CD4-positive, alpha-beta T cell (primary cell): ENCODE measurements at regions not wholly inside any gene's neighbourhood (a gene's known extent, or its start where the extent isn't known, plus 50 kb on each side); places are given as distances from the start of the nearest gene placed in this dataset.

ENCODE experiments used
- ATAC-seq: fragments of 200-7000 bp; cut with Tn5 transposase; one replicate; pipeline ENCODE4 v1.10.0; 2022; ENCODE audit warnings: mild to moderate bottlenecking; ENCODE audit not compliant: poor library complexity
- CTCF ChIA-PET: fragments of 350-600 bp; sonication (Branson Sonifier 250); formaldehyde crosslinking; loops from one replicate; lab custom pipeline; 2021; ENCODE audit warnings: antibody characterized with exemption, inconsistent platforms; lab: Charles Lee
- POLR2A ChIA-PET: fragments of 350-600 bp; sonication (Branson Sonifier 250); formaldehyde crosslinking; loops from one replicate; lab custom pipeline; 2021; ENCODE audit warnings: antibody characterized with exemption, inconsistent platforms; lab: Charles Lee
- DNase-seq, 14 experiments: peaks; one replicate each; pipeline ENCODE4 v3.0.0-alpha.2; 2013 to 2020; ENCODE audit warnings: mixed read lengths in 2 of 14
- H3K27ac ChIP-seq, 2 donors: one replicate each; pipeline versions ENCODE4 v1.5.1 to v1.7.0; 2013; ENCODE audit warnings: low read length in 2 of 2, low read depth in 1 of 2, mild to moderate bottlenecking in 1 of 2
- H3K27me3 ChIP-seq, 2 experiments: 1 replicate in 1 of 2; 2 replicates in 1 of 2; pipeline versions ENCODE4 v1.6.1 to v1.7.0; 2013; ENCODE audit warnings: low read length in 2 of 2, control low read depth in 1 of 2, mild to moderate bottlenecking in 1 of 2, moderate library complexity in 1 of 2; ENCODE audit not compliant: insufficient read depth in 2 of 2, control insufficient read depth in 1 of 2
- H3K36me3 ChIP-seq: one replicate; pipeline ENCODE4 v1.6.1; 2013; ENCODE audit warnings: low read length, control low read depth; ENCODE audit not compliant: insufficient read depth
- H3K4me1 ChIP-seq: one replicate; pipeline ENCODE4 v1.6.1; 2013; ENCODE audit warnings: low read length, control low read depth; ENCODE audit not compliant: insufficient read depth
- H3K4me3 ChIP-seq: one replicate; pipeline ENCODE4 v1.5.1; 2013; ENCODE audit warnings: mild to moderate bottlenecking, low read length, moderate library complexity
- H3K9me3 ChIP-seq, 2 experiments: 1 replicate in 1 of 2; 2 replicates in 1 of 2; pipeline versions ENCODE4 v1.6.1 to v1.7.0; 2013; ENCODE audit warnings: low read length in 2 of 2, mild to moderate bottlenecking in 2 of 2, control low read depth in 1 of 2, moderate library complexity in 1 of 2; ENCODE audit not compliant: control insufficient read depth in 1 of 2, insufficient read depth in 1 of 2
- H3K27ac Mint-ChIP-seq: one replicate; pipeline ENCODE4 v1.8.0; 2020; ENCODE audit warnings: mixed read lengths
- H3K27me3 Mint-ChIP-seq: one replicate; pipeline ENCODE4 v1.8.0; 2021; ENCODE audit warnings: mixed read lengths
- H3K36me3 Mint-ChIP-seq: one replicate; pipeline ENCODE4 v1.8.0; 2021; ENCODE audit warnings: low read depth, mixed read lengths
- H3K4me1 Mint-ChIP-seq: one replicate; pipeline ENCODE4 v1.8.0; 2021; ENCODE audit warnings: low read depth, mixed read lengths
- H3K4me3 Mint-ChIP-seq: one replicate; pipeline ENCODE4 v1.8.0; 2020; ENCODE audit warnings: mild to moderate bottlenecking, mixed read lengths
- H3K9me3 Mint-ChIP-seq: one replicate; pipeline ENCODE4 v1.8.0; 2020; ENCODE audit warnings: mixed read lengths
- intact Hi-C, 2 experiments: fragments of 100-400 bp; cut with DNase I in 1 of 2; cut with micrococcal nuclease in 1 of 2; formaldehyde crosslinking; loops; one replicate each; pipeline versions ENCODE4 v1.15.1 to v1.9.0; 2023 to 2025; cut with DNase I, micrococcal nuclease
- TF ChIP-seq, protein P1 (sequence below): fragments of 200-600 bp; IDR thresholded peaks from one replicate; pipeline ENCODE4 v1.8.0; 2022; ENCODE audit warnings: antibody characterized with exemption, mild to moderate bottlenecking

DNA sequence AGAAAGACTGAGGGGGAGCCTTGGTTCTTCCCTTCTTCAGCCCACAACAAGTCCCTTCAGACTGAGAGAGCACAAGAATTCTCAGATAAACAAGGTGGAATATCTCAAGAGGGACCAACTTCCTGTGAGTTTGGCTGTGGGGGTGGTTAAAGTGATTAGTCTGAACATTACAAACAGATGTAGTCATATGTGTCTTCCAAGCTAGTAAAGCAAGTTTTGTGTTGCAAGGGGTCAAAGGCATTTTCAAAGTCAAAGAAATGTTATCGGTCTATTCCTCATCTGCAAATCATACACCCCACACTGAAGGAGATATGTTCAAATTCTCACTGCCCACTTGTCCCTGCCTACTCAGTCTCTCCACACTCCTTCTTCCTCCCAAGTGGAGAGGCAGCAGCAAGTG is 242.5 kb downstream of the FAM43A start:
- no peak overlapping the region for H3K27ac Mint-ChIP-seq
- no peak for DNase-seq
- Histone ChIP-seq H3K4me1 (no peaks in the 10 kb centered on the region), H3K9me3 (no peaks in the 10 kb centered on the region), H3K27me3 (peaks cover 3 to 4% of the 10 kb centered on the region in 2 experiments), H3K4me3 (no peak overlapping the region), H3K36me3 (no peaks in the 10 kb centered on the region), H3K27ac (no peak overlapping the region)
- intact Hi-C loops = no loop called here
- H3K4me1 Mint-ChIP-seq = no peaks in the 10 kb centered on the region
- CTCF ChIA-PET = no interaction called here
- peaks cover 24% of the 10 kb centered on the region for H3K27me3 Mint-ChIP-seq
- no peak overlapping the region for H3K4me3 Mint-ChIP-seq
- no peak for ATAC-seq
- POLR2A ChIA-PET = no interaction called here
- TF ChIP-seq, protein P1, sequence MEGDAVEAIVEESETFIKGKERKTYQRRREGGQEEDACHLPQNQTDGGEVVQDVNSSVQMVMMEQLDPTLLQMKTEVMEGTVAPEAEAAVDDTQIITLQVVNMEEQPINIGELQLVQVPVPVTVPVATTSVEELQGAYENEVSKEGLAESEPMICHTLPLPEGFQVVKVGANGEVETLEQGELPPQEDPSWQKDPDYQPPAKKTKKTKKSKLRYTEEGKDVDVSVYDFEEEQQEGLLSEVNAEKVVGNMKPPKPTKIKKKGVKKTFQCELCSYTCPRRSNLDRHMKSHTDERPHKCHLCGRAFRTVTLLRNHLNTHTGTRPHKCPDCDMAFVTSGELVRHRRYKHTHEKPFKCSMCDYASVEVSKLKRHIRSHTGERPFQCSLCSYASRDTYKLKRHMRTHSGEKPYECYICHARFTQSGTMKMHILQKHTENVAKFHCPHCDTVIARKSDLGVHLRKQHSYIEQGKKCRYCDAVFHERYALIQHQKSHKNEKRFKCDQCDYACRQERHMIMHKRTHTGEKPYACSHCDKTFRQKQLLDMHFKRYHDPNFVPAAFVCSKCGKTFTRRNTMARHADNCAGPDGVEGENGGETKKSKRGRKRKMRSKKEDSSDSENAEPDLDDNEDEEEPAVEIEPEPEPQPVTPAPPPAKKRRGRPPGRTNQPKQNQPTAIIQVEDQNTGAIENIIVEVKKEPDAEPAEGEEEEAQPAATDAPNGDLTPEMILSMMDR = no peak
- H3K36me3 Mint-ChIP-seq = no peaks in the 10 kb centered on the region
- H3K9me3 Mint-ChIP-seq = no peaks in the 10 kb centered on the region

DNA sequence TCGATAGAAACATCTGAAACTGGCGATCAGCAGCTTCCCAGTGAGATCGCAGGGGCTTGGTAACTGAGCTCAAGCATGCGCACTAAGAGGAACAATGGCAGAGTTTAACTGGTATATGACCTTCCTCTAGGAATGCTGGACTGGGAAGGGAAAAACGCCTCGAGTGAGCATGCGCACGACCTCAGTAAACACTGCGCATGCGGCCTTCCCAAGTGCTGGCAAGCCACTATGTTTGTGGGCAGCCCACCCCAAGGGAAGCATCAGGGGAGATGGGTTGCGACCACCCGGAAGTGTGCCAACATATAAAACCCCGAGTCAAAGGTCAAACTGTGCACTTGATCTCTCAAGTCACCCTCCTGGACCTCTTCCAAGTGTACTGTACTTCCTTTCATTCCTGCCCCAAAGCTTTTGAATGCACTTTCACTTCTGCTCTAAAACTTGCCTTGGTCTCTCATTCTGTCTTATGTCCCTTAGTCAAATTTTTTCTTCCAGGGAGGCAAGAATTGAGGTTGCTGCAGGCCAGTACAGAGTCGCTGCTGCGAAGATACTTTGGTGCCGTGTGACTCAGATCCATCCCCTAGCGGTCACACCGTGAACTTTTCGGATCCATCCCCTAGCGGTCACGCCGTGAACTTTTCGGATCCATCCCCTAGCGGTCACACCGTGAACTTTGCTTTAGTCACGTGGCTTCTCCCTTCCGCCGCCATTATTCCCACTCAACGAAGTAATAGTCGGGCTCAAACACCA is 243.3 kb downstream of the FAM43A start:
- ATAC-seq (no peak), DNase-seq (peak in 3 of 14 experiments; percentile 4 to 27 (median 24))
- Mint-ChIP-seq H3K27ac (no peak overlapping the region), H3K4me1 (no peaks in the 10 kb centered on the region), H3K27me3 (peaks cover 17% of the 10 kb centered on the region), H3K36me3 (no peaks in the 10 kb centered on the region), H3K4me3 (no peak overlapping the region), H3K9me3 (no peaks in the 10 kb centered on the region)
- Histone ChIP-seq H3K27me3 (peaks cover 3 to 4% of the 10 kb centered on the region in 2 experiments), H3K27ac (no peak overlapping the region), H3K4me3 (no peak overlapping the region), H3K36me3 (no peaks in the 10 kb centered on the region), H3K9me3 (no peaks in the 10 kb centered on the region), H3K4me1 (no peaks in the 10 kb centered on the region)
- POLR2A ChIA-PET = no interaction called here
- intact Hi-C loops = no loop called here
- CTCF ChIA-PET = no interaction called here
- TF ChIP-seq, protein P1 = no peak

DNA sequence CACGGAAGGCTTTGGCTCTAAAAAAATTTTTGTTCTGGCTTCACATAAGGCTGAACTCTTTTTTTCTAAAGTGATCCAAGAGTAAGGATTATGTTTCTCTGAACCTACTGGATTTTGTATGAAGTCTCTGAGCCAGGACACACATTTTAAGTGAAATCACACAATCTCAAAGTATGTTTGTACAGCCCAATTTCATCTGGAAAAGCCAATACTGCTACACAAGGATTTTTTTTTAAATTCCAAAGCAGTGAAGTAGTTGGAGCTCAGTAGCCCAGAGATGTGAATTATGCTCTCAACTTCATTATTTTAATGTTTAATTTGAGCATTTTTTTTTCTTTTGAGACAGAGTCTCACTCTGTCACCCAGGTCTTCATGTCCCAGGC is 243.9 kb downstream of the FAM43A start:
- TF ChIP-seq, protein P1 = no peak
- ChIA-PET POLR2A (no interaction called here), CTCF (no interaction called here)
- Histone ChIP-seq H3K27me3 (peaks cover 3 to 4% of the 10 kb centered on the region in 2 experiments), H3K9me3 (no peaks in the 10 kb centered on the region), H3K36me3 (no peaks in the 10 kb centered on the region), H3K27ac (no peak overlapping the region), H3K4me3 (no peak overlapping the region), H3K4me1 (no peaks in the 10 kb centered on the region)
- Mint-ChIP-seq H3K27me3 (peaks cover 13% of the 10 kb centered on the region), H3K36me3 (no peaks in the 10 kb centered on the region), H3K4me1 (no peaks in the 10 kb centered on the region), H3K4me3 (no peak overlapping the region), H3K9me3 (no peaks in the 10 kb centered on the region), H3K27ac (no peak overlapping the region)
- DNase-seq = no peak
- intact Hi-C loops = no loop called here
- no peak for ATAC-seq
